RWPE1 (cell line): ENCODE measurements at regions not wholly inside any gene's neighbourhood (a gene's known extent, or its start where the extent isn't known, plus 50 kb on each side); places are given as distances from the start of the nearest gene placed in this dataset.

Experiments used
- CTCF ChIA-PET: fragments of 350-600 bp; sonication (Branson Sonifier 250); formaldehyde crosslinking; extraction: SDS; loops from one replicate; lab custom pipeline; 2021; lab: Yijun Ruan, JAX
- POLR2A ChIA-PET: fragments of 400-600 bp; formaldehyde crosslinking; extraction: SDS; loops from one replicate; lab custom pipeline; 2020; ENCODE audit warnings: antibody characterized with exemption; ENCODE audit not compliant: low non-redundant PET; lab: Yijun Ruan, JAX
- DNase-seq: peaks from one replicate; pipeline ENCODE4 v3.0.0; 2012; ENCODE audit warnings: low spot score
- H3K27ac ChIP-seq: fragments of 450-650 bp; 2 replicates; pipeline ENCODE4 v1.5.1; 2017
- TF ChIP-seq, protein P1 (sequence below): fragments of 450-650 bp; conservative IDR thresholded peaks from 2 replicates; pipeline ENCODE4 v1.5.1; 2017; ENCODE audit warnings: low read depth, mild to moderate bottlenecking

DNA sequence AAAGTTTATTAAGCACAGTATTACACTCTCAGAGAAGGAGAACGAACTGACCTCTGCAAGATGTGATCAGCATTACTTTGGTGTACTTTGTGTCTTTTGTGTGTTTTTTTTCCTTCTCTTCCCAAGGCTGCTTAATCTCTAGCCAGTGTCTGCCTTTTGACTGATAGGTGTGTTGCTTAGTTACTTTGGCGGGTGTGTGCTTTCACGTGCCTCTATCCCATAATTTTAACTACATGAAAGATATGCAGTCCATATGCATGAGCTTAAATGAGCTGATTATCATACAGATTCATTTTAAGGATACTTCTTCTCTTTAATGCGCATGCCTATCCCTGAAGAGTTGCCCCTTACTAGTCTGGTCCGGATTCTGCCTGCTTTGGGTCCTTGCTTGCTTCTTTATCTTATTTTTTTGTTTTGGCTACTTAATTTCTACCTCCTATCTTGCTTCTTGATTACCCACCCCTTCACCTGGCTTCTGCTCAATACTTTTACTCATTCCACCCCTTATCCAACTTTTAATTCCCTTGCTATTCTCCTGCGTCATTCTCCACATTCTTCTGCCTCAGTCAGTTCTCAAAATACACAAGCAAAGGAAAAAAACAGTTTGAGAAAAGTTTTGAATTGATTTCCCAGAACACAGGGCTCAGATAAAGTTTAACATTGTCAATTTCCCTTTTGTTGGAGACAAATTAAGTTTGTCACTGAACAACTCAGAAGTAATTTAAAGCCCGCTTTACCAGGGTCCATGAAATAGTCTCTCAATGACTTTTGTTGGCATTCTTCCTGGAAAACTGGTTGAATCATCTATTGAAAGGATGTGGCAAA is 182.0 kb downstream of the TENT5D start:
- TF ChIP-seq, protein P1, sequence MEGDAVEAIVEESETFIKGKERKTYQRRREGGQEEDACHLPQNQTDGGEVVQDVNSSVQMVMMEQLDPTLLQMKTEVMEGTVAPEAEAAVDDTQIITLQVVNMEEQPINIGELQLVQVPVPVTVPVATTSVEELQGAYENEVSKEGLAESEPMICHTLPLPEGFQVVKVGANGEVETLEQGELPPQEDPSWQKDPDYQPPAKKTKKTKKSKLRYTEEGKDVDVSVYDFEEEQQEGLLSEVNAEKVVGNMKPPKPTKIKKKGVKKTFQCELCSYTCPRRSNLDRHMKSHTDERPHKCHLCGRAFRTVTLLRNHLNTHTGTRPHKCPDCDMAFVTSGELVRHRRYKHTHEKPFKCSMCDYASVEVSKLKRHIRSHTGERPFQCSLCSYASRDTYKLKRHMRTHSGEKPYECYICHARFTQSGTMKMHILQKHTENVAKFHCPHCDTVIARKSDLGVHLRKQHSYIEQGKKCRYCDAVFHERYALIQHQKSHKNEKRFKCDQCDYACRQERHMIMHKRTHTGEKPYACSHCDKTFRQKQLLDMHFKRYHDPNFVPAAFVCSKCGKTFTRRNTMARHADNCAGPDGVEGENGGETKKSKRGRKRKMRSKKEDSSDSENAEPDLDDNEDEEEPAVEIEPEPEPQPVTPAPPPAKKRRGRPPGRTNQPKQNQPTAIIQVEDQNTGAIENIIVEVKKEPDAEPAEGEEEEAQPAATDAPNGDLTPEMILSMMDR, result no peak
- no peak overlapping the region for H3K27ac ChIP-seq
- CTCF ChIA-PET, result no interaction called here
- DNase-seq, result no peak
- POLR2A ChIA-PET, result no interaction called here
